Stimulated activated CD4-positive, alpha-beta T cell treated with anti-CD3 and anti-CD28 coated beads, Interleukin-4, amount 100 ng/mL, for 48 hours (primary cell): ENCODE measurements at regions not wholly inside any gene's neighbourhood (a gene's known extent, or its start where the extent isn't known, plus 50 kb on each side); places are given as distances from the start of the nearest gene placed in this dataset.

Source experiments
- DNase-seq, 2 donors: peaks; one replicate each; pipeline ENCODE4 v3.0.0-alpha.2; 2020; ENCODE audit warnings: low read depth in 2 of 2

GRCh38 chr13:89577301-89577700 lies 1770.2 kb upstream of the MIR17HG start:
- DNase-seq, result no peak

GRCh38 chr13:89584058-89584620 lies 1763.3 kb upstream of the MIR17HG start:
- DNase-seq, result no peak

GRCh38 chr13:89602655-89603054 lies 1744.8 kb upstream of the MIR17HG start:
- DNase-seq, result no peak

GRCh38 chr13:89603187-89603586 lies 1744.3 kb upstream of the MIR17HG start:
- DNase-seq, result no peak

- no peak for DNase-seq
Measured at GRCh38 chr13:89609318-89609717, 1738.2 kb upstream of the MIR17HG start.

- DNase-seq, result no peak
Measured at GRCh38 chr13:89610331-89610730, 1737.2 kb upstream of the MIR17HG start.

- no peak for DNase-seq
Measured at GRCh38 chr13:89610881-89611280, 1736.6 kb upstream of the MIR17HG start.

GRCh38 chr13:89627996-89628395 lies 1719.5 kb upstream of the MIR17HG start:
- no peak for DNase-seq

- no peak for DNase-seq
Measured at GRCh38 chr13:89628567-89628966, 1718.9 kb upstream of the MIR17HG start.

GRCh38 chr13:89650226-89650625 lies 1697.3 kb upstream of the MIR17HG start:
- no peak for DNase-seq

- no peak for DNase-seq
Measured at GRCh38 chr13:89660752-89661151, 1686.7 kb upstream of the MIR17HG start.

GRCh38 chr13:89673789-89674311 lies 1673.6 kb upstream of the MIR17HG start:
- no peak for DNase-seq

GRCh38 chr13:89678466-89679121 lies 1668.9 kb upstream of the MIR17HG start:
- DNase-seq, result no peak

GRCh38 chr13:89684896-89685295 lies 1662.6 kb upstream of the MIR17HG start:
- no peak for DNase-seq

GRCh38 chr13:89686171-89686570 lies 1661.3 kb upstream of the MIR17HG start:
- DNase-seq, result no peak

- no peak for DNase-seq
Measured at GRCh38 chr13:89687066-89687465, 1660.4 kb upstream of the MIR17HG start.

- no peak for DNase-seq
Measured at GRCh38 chr13:89688918-89689317, 1658.6 kb upstream of the MIR17HG start.

- no peak for DNase-seq
Measured at GRCh38 chr13:89694451-89694850, 1653.0 kb upstream of the MIR17HG start.

- peak in 1 of 2 donors; percentile 1 for DNase-seq
Measured at GRCh38 chr13:89695343-89696257, 1651.9 kb upstream of the MIR17HG start.

GRCh38 chr13:89701913-89702312 lies 1645.6 kb upstream of the MIR17HG start:
- no peak for DNase-seq

GRCh38 chr13:89704040-89704439 lies 1643.4 kb upstream of the MIR17HG start:
- DNase-seq, result no peak

- no peak for DNase-seq
Measured at GRCh38 chr13:89708013-89708412, 1639.5 kb upstream of the MIR17HG start.

GRCh38 chr13:89721216-89721615 lies 1626.3 kb upstream of the MIR17HG start:
- no peak for DNase-seq
